Stimulated activated CD4-positive, alpha-beta T cell treated with anti-CD3 and anti-CD28 coated beads, Interleukin-4, amount 100 ng/mL, for 4 hours (primary cell): ENCODE measurements at regions not wholly inside any gene's neighbourhood (a gene's known extent, or its start where the extent isn't known, plus 50 kb on each side); places are given as distances from the start of the nearest gene placed in this dataset.
"Not testable (repeated sequence)": the region's sequence is repeated elsewhere in the genome, so short reads cannot be mapped to it uniquely, and the experiment has no call there.

Experiments
- DNase-seq, 2 experiments: peaks; one replicate each; pipeline ENCODE4 v3.0.0-alpha.2; 2020

DNA sequence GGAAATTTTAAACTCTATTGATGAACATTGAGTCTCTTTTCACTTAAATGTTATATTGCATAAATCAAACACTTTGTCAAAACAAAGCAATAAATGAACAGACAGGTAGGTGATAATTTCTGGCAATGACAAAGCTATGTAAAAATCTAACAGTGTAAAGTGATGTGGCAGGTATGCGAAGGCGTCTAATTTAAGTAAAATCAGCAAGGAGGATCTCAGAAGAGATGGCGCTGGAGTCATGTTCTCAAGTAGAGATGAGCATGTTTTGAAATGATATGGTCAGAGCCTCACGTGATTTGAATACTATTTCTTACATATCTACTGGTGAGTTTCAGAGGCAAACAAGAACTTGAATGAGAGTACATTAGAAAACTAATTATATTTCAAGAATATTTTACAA lies 204.0 kb upstream of the FRG1 start:
- DNase-seq, result not testable (repeated sequence)

DNA sequence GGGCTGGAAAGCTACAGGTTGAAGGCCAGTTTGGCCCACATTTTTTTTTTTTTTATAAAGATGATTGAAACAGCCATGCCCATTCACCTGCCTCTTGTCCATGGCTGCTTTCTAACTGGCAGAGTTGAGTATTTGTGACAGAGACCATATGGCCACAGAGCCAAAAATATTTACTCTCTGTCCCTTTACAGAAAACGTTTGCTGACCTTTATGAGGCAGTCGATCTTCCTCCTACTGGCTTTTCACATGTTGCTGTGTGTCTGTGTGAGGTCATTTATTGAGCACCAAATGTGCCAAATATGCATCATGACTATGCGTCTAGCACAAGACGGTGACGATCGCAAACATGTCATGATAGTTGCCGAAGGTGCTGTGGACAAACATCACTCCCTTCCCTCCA lies 200.6 kb upstream of the FRG1 start:
- not testable (repeated sequence) for DNase-seq

DNA sequence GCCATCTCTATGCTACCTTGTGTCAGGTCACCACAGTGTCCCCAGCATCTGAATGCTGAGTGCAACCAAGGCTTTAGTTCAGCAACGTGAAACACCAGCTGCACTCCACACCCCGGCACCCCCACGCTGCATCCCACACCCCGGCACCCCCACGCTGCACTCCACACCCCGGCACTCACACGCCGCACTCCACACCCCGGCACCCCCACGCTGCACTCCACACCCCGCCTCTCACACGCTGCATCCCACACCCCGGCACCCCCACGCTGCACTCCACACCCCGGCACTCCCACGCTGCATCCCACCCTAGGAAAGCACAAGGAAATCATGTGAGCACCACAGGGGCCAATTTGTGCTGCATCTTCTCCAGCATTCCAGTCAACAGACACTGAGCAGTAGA lies 199.8 kb upstream of the FRG1 start:
- DNase-seq, result no peak

DNA sequence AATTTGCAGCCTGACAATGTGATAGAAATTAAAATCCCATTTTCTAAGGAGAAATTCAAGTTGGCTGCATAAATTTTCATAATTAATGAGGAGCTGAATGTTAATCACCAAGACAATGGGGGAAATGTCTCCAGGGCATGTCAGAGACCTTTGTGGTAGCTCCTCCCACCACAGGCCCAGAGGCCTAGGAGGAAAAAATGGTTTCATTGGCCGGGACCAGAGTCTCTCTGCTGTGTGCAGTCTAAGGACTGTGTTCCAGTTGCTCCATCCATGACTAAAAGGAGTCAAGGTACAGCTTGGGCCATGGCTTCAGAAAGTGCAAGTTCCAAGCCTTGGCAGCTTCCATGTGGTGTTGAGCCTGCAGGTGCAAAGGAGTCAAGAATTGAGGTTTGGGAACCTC lies 187.6 kb upstream of the FRG1 start:
- not testable (repeated sequence) for DNase-seq

DNA sequence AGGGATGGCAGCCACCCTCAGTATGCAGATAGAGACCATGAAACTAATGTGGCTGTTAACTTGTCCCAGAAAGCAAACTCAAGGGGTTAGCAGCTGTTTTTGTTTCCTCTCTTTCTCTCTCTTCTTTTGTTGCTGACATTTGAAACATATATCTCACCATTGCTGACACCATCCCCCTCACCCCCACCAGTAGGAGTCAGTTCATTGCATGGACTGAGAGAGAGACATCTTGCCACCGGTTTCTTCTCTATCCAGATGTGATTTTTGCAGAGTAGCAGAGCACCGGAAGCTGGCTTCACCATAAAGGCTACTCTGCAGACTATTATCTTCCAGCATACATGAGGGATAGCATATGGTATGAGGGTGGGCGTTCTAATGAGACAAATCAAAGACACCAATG lies 177.1 kb upstream of the FRG1 start:
- DNase-seq, result no peak

DNA sequence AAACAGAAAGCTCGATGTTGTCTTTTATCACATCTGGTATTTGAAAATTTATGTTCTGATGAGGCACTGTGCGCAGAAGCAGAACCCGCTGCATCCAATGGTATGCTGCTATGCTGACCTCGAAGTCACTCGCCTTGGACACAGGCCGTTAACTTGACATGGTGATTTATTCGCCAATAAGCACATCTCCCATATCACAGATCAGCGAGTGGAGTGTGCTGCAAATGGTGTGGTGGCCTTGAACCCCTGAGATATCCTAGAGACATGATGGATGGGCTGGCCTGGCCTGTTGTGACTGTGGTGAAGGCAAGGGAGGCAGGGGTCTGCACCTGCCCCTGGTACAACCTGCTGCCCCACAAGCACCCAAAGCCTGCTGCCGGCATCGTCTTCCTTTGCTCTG lies 175.4 kb upstream of the FRG1 start:
- no peak for DNase-seq

DNA sequence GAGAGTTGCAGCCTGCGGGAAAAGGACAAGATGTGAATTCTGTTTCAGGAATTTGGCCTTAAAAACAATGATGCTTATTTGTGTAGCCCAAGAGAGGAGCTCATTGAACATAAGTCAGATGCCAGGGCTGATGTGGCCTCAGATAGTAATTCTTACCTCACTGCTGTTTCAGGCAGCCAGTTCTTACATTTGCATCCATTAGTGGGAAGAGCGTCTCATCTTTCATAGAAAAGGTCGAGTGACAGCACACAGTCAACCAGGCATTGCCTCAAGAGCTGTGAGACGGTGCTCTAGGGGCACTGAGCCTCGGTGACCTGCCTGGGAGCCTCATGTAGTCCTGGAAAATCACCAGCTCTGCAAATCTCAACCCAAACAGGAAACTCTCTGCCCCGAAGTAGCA lies 174.9 kb upstream of the FRG1 start:
- DNase-seq, result no peak

DNA sequence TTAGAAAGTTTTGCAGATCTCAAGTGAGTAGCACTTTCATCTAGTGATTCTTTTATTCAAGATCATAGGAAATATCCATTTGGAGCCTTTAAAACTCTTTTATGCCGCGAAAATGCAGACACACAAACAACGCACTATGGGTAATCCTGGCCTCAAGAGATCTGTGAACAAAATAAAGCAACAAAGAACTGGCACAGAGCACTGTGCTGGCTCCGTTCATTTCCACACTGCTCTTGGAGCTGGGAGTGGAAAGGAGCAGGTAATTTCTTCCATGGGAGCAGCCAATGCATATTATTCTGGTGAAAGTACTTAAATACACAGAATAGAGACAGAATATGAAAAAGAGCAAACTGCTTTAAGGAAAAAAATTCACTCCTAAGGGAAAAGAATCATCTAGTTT lies 172.7 kb upstream of the FRG1 start:
- no peak for DNase-seq

DNA sequence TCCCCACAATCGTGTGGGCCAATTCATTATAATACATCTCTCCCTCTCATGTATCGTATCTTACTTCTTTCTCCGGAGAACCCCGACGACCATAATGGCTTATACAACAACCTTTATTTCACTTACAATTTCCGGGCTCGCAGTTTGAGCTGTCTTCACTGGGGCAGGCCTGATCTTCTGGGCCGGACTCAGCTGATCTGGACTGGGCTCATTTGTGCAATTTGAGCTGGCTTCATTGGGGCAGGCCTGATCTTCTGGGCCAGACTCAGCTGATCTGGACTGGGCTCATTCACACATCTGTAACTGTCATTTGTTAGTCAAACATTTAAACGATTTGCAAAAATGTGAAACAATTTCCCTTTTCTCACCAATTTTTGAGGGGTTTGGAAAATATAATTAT lies 171.5 kb upstream of the FRG1 start:
- DNase-seq, result no peak

DNA sequence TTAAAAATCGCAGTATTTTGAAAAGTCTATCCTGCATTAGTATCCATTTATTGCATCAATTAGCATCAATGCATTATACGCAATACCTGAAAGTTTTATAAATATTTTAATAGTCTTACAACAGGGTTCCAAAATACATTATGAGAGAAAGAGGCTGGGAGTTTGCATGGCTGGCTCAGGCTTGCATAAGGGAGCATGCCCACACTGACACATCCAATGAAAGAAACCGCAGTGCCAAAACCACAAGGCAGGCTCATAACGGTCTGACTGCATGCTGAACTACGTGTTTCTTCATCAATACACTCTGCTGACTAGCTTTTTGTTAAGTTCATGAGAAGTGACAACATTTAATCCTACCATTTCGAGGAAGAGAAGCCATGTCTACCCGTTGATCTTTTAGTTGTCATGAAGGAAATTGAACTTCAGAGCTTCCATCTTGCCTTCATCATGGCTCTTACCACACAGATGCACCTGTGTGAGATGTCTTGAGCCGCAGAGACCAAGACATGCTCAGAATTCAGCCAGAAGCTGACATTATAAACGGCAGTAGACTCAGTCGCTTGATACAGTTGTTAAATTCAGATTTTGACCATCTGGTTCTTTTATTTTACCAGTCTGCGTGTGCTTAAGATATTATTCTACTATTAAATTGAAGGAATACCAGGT lies 168.8 kb upstream of the FRG1 start:
- no peak for DNase-seq

DNA sequence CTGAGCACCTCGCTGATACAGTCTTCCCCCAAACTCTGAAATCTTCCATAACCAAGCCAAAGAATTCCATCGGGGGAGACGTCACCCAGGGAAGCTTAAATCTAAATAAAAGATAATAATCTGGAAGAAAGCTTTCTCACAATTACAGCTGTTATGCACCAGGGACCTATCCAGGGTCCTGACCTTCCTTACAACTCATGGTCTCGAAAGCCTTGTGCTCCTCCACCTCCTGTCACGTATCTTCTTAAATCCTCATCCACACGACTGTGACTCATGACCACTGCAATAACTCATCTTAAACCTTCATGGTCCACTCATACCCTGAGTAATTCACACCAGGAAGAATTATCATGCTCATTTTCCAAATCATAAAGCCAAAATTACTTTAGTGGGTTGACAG lies 166.8 kb upstream of the FRG1 start:
- DNase-seq, result no peak

DNA sequence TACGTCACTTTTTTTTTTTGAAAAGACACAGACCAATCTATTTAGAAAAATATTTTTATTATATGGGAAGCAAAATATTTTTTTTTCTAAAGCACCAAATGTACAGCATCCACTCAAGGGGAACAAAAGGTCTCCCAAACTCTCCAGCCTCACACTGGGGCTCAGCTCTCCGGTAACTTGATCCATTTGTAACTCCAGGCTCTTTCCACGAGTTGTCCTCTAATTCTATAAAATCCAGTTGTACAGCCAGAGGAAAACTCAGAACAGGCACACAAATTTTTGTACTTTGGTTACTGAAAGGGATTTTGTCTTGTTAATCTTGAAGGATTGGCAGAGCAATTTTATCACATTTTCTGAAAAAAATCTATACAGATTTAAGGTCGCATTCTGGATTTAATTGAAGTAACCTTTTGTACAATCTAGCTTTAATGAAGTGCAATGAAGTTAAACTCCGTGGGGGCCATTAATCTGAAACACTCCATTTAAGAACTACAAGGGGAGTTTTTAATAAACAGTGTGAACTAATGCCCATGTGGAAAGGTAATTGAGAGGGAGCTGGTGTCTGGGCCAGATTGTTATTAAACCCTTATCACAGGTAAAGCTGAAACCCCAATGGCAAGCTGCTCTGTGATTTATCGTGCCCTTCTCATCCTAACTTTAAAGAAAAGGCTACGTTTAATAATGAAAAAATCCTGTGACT lies 161.2 kb upstream of the FRG1 start:
- no peak for DNase-seq

DNA sequence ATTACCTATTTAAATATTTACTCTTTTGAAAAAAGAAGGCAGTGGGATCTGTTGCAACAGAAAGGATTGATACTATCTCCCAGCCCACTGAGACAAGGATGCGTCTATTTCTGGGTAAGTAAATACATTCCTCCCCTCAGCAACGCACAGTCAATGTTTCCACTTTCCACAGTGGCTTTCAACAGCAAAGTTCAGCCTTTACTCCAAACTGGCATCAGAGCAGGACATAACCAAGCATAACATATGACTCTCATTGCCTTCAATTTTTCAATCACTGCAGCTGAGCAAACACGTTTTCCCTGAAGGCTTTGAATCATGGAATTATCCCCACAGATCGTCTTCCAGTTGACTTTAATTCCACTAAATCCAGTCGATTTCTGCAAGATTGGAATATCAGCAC lies 160.3 kb upstream of the FRG1 start:
- no peak for DNase-seq

DNA sequence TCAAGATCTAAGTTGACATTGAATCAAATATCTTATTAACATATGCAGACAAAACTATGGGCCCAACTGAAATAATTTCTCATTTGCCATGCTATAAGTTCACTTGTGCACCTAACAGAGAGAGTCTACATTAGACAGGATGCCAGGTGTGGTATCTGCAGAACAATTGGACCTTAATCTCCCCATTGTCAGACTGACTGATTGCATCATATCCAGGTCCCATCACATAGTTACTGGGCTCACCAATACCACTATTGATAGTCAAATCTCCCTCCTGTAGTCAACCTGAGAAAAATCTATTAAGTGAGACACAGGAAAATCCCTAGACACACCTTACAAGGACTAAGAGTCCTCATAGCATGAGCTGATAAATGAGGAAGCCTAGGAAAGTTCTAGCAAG lies 156.0 kb upstream of the FRG1 start:
- no peak for DNase-seq

DNA sequence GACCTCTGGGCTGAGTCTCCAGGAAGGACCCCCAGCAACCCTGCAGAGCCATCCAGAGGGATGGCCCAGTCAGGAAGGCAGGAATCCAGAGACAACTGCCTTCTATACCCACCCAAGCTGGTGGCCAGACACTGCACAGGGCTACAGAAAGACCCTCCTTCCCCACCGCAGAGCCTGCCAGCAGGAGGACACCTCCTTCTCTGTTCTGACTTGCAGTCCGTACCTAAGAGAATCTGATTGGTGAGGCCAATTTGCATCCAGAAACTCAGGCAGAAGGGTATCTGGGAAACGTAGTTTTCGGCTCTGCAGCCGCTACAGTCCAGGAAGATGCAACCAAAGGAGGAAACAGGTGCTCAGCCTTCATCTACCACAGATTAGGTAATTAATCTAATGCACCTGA lies 155.4 kb upstream of the FRG1 start:
- DNase-seq, result no peak

DNA sequence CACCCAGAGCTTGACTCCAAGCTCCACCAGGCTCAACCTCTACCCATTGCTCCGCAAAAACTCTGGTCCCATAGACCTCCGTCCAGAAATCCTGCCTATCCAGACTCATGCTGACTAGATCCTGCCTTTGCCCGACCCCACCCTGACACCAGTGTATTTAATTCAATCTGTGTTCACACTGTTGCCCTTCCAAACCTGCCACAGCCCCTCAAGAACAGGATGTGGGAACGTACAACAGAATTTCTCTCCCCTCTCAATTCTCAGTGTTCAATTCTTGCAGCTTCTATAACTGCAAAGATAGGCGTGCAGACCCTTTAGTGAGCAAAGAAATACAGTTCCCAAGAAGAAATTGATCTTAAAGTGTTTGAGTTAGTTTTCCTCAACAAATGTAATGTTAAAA lies 154.2 kb upstream of the FRG1 start:
- DNase-seq, result no peak

DNA sequence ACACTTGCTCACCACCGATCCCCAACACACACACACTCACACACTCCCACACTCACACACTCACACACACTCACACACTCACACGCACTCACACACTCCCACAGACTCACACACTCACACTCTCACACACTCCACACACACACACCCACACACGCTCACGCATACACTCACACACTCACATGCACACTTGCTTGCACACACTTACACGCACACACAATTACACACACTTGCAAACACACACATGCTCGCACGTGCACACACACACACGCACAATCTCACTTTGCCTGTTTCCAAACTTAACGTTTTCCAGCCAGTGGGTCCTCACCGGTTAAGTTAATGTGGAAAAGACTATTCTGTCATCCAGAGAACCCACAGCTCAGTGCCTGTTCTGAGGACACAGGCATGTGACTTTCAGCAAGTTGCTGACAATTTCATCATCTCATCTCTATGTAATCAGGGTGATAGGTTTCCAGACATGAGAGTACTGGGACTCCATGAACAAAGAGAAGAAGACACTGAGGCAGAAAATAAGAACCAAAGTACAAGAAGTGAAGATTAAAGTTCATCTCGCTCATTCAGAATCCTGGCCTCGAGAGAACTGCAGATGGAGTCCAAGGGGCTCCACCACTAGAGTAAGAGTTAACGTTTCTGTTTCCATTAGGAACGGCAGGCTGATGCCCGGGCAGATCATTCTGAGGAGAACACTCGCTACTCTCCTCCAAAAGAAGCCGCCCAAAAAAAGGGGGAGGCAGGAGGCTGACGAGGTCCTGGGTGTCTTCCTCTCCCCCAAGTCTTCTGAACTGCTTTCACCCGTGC lies 153.2 kb upstream of the FRG1 start:
- no peak for DNase-seq

DNA sequence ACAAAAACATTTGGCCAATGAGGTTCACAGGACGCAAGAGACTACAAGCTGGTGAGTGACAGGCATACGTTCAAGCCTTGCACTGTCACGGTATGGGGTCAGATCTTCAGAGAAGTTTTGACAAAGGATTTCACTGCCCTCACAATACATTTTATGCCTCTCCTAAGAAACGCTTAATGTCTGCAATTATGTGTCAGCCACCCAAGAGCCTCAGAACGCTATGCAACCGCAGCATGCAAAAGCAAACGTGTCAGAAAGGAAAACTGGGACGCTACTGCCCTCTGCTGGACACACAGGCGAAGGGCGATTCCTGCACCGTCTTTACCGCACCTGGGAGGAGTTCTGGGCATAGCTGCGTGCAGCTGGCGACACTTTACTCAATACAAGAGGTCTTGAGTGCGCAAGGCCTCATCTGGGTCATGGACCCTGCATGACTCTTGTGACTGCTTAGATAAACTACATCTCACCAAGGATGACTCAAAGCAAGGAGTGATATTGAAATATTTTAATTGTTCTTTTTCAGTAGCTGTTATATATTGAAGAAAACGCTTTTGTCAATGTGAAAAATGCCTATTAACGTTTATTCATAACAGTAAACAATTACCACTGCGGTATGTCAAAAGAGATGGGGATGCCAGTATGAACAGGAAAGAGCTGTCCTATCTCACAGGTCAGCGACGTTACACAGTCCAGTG lies 147.6 kb upstream of the FRG1 start:
- DNase-seq, result peak; percentile 24 to 48

DNA sequence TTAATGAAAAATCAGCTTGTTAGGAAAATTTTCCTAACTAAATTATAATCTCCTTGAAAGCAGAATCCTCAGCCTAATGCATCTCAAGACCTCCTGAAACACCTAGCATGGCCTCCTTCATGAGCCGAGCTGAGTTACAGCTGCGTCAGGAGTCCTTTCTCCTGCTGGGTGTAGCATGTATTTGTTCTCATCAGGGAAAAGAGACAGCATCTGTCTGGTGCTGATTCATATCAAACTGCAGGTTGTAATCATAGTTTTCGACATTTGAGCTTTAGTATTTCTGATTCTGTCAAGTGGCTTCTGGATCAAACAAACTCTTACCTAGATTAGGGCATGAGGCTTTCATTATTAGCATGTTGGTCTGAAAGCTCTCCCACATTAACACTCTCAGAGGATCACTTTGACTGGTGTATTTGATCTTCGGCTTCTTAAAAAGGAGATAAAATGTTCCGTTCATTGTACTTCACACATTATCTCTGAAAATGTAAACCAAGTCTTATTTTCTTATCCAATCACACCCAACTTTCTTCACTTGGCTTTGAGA lies 140.1 kb upstream of the FRG1 start:
- no peak for DNase-seq

DNA sequence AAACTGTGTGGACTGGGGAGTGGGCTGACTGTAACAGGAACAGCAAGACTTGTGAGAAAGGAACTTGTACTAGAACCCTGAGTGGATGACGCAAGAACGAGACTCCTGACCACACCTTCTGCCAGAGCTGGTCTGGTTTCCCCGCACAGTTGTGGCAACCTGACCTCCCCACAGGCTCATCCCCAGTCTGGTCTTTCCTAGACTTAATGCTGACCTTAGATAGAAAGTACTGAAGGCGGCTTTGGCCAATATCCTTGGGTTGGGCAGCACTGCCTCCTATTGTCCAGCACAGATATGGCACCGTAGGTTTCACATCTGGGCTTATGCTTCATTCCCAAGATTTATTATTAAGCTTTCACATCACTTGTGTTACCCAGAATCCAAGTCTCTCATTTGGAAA lies 137.8 kb upstream of the FRG1 start:
- DNase-seq, result no peak

DNA sequence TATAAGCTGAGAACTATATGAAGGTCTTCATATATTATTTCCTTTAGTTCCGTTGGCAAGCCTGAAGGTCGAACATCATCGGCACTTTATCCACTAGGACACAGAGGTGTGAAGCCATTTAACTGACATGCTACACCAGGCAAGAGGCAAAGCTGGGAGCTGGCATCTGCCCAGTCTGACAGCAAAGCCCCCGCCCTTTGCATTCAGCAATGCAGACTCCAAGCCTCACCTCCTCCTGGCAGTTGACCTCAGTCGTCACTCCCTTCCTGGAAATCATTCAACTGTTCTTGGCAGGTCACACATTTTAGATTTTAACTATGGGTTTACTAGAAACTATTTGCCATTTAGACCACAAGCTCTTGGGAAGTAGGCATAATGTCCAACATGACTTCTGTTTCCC lies 135.8 kb upstream of the FRG1 start:
- DNase-seq, result no peak

DNA sequence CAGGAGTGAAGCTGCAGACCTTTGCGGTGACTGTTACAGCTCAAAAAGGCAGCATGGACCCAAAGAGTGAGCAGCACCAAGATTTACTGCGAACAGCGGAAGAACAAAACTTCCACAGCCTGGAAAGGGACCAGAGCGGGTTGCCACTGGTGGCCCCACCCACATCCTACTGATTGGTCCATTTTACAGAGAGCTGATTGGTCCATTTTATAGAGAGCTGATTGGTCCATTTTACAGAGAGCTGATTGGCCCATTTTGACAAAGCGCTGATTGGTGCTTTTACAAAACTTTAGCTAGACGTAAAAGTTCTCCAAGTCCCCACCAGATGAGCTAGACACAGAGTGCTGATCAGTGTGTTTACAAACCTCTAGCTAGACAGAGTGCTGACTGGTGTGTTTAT lies 134.2 kb upstream of the FRG1 start:
- DNase-seq, result no peak

DNA sequence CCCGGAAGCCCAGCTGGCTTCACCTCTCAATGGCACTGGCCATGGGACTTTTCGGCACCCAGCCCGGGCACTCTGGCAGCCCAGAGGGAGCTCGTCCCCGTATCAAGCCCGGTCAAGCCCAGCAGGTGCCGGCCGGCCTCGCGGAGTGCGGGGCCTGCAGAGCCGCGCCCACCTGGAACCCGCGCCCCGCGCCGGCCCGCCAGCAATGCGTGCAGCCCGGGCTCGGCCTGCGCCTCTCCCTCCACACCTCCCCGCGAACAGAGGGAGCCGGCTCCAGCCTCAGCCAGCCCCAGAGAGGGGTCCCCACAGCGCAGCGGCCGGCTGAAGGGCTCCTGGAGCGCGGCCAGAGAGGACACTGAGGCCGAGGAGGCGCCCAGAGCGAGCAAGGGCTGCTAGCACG lies 133.6 kb upstream of the FRG1 start:
- no peak for DNase-seq
